Activated CD4-positive, alpha-beta T cell treated with anti-CD3 and anti-CD28 coated beads for 36 hours (primary cell): ENCODE measurements at regions not wholly inside any gene's neighbourhood (a gene's known extent, or its start where the extent isn't known, plus 50 kb on each side); places are given as distances from the start of the nearest gene placed in this dataset.

Source experiments
- ATAC-seq: fragments of 200-7000 bp; cut with Tn5 transposase; one replicate; pipeline ENCODE4 v1.10.0; 2021; ENCODE audit warnings: mild to moderate bottlenecking, moderate library complexity
- CTCF ChIA-PET: fragments of 350-600 bp; sonication (Branson Sonifier 250); formaldehyde crosslinking; loops from one replicate; lab custom pipeline; 2021; ENCODE audit warnings: antibody characterized with exemption; lab: Charles Lee
- POLR2A ChIA-PET: fragments of 350-600 bp; sonication (Branson Sonifier 250); formaldehyde crosslinking; loops from one replicate; lab custom pipeline; 2021; ENCODE audit warnings: antibody characterized with exemption, inconsistent platforms; lab: Charles Lee
- DNase-seq: peaks from one replicate; pipeline ENCODE4 v3.0.0-alpha.2; 2020
- H3K27ac Mint-ChIP-seq: one replicate; pipeline ENCODE4 v1.8.0; 2021; ENCODE audit warnings: mixed read lengths
- H3K27me3 Mint-ChIP-seq: one replicate; pipeline ENCODE4 v1.8.0; 2021; ENCODE audit warnings: mixed read lengths
- H3K36me3 Mint-ChIP-seq: one replicate; pipeline ENCODE4 v1.8.0; 2021; ENCODE audit warnings: low read depth, mixed read lengths
- H3K4me1 Mint-ChIP-seq: one replicate; pipeline ENCODE4 v1.8.0; 2021; ENCODE audit warnings: mixed read lengths
- H3K4me3 Mint-ChIP-seq: one replicate; pipeline ENCODE4 v1.8.0; 2021; ENCODE audit warnings: mild to moderate bottlenecking, moderate library complexity, mixed read lengths
- H3K9me3 Mint-ChIP-seq: one replicate; pipeline ENCODE4 v1.8.0; 2021; ENCODE audit warnings: low read depth, mixed read lengths
- intact Hi-C, 2 experiments: fragments of 100-400 bp; cut with DNase I in 1 of 2; cut with micrococcal nuclease in 1 of 2; formaldehyde crosslinking; loops; one replicate each; pipeline versions ENCODE4 v1.14.2 to v1.15.1; 2022 to 2024; cut with DNase I, micrococcal nuclease

- intact Hi-C loops = loop anchor here (2.0 to 5.0 kb wide), 2 partner anchors 54 to 56 kb away; partner anchors contain the start of gene AOAH (in 1 of the 2)
- Mint-ChIP-seq H3K4me3 (no peak overlapping the region), H3K27ac (peak overlapping the region; percentile 58), H3K9me3 (no peaks in the 10 kb centered on the region), H3K27me3 (no peaks in the 10 kb centered on the region), H3K36me3 (peaks cover 4% of the 10 kb centered on the region), H3K4me1 (peaks cover 78% of the 10 kb centered on the region)
- DNase-seq (peak; percentile 40), ATAC-seq (peak; percentile 75)
- CTCF ChIA-PET = no interaction called here
- POLR2A ChIA-PET = interaction anchor here (0.6 kb wide), 1 partner anchor 15 kb away, joined by 3 read pairs; no protein-coding TSS in a partner anchor
These were observed 56.9 kb upstream of the AOAH start for GRCh38 chr7:36781011-36781738.

DNA sequence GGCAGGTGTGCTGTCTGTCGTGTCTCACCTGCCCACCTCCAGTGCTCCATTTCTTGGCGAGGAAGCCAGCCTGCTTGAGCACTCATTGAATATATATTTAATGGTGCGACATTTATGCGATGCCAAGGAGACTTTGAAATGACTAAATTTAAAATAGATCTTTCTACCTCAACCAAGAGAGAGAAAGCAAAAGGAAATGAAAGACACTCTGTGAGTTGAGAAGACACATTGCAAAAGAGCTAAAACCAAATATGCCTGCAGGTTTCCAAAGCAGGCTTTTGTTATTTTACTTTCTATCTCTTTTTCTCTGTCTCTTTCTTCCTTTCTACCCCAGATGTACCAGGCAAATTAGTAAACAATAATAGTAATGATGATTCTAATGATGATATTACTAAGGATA lies 53.6 kb upstream of the AOAH start:
- CTCF ChIA-PET = interaction anchor here (0.8 to 1.7 kb wide), 2 partner anchors 16 to 17 kb away, joined by 3 to 4 read pairs; no protein-coding TSS in a partner anchor

DNA sequence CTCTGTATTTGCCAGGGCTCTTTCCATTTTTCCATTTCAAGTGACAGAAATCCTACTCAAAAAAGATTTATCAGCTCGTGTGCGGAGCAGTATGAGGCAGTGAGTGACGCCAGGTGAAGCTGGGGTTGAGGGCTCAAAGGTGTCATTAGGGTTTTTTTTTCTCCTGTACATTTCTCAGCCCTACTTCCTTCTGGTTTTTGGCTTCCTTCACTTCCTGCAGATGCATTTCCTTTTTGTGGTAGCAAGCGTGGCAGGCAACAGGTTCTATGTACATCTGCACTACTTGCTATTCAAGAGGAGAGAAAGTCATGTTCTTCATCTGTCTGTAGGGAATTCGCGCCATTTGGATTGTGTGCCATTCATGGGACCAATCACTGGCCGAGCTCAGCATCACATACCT lies 52.8 kb upstream of the AOAH start:
- no peaks in the 10 kb centered on the region for H3K9me3 Mint-ChIP-seq
- peaks cover 74% of the 10 kb centered on the region for H3K4me1 Mint-ChIP-seq
- peak overlapping the region; percentile 64 for H3K27ac Mint-ChIP-seq
- H3K27me3 Mint-ChIP-seq = no peaks in the 10 kb centered on the region
- CTCF ChIA-PET = interaction anchor here (0.8 kb wide), 1 partner anchor 16 kb away, joined by 3 read pairs; no protein-coding TSS in a partner anchor
- intact Hi-C loops = no loop called here
- peak; percentile 32 for DNase-seq
- peak overlapping the region; percentile 30 for H3K4me3 Mint-ChIP-seq
- peaks cover 2% of the 10 kb centered on the region for H3K36me3 Mint-ChIP-seq
- peak; percentile 47 for ATAC-seq
- POLR2A ChIA-PET = no interaction called here

More for the DNA sequence above, 53.6 kb upstream of the AOAH start:
- no peak for DNase-seq
- H3K9me3 Mint-ChIP-seq = no peaks in the 10 kb centered on the region
- H3K4me1 Mint-ChIP-seq = peaks cover 77% of the 10 kb centered on the region
- no peak overlapping the region for H3K4me3 Mint-ChIP-seq
- H3K27ac Mint-ChIP-seq = no peak overlapping the region
- no peaks in the 10 kb centered on the region for H3K27me3 Mint-ChIP-seq
- POLR2A ChIA-PET = no interaction called here
- peaks cover 4% of the 10 kb centered on the region for H3K36me3 Mint-ChIP-seq
- no peak for ATAC-seq
- intact Hi-C loops = no loop called here

- no peaks in the 10 kb centered on the region for H3K27me3 Mint-ChIP-seq
- ChIA-PET CTCF (interaction anchor here (0.6 to 1.2 kb wide), 4 partner anchors 10 to 105 kb away, joined by 3 read pairs; no protein-coding TSS in a partner anchor), POLR2A (no interaction called here)
- H3K27ac Mint-ChIP-seq = no peak overlapping the region
- H3K4me1 Mint-ChIP-seq = peaks cover 60% of the 10 kb centered on the region
- H3K36me3 Mint-ChIP-seq = no peaks in the 10 kb centered on the region
- H3K4me3 Mint-ChIP-seq = no peak overlapping the region
- DNase-seq (no peak), ATAC-seq (no peak)
- intact Hi-C loops = no loop called here
- H3K9me3 Mint-ChIP-seq = no peaks in the 10 kb centered on the region
These were observed 51.4 kb upstream of the AOAH start for GRCh38 chr7:36775676-36776075.

GRCh38 chr7:36775061-36775620 lies 50.8 kb upstream of the AOAH start:
- ATAC-seq = no peak
- Mint-ChIP-seq H3K27ac (no peak overlapping the region), H3K4me3 (no peak overlapping the region), H3K4me1 (peaks cover 54% of the 10 kb centered on the region), H3K27me3 (no peaks in the 10 kb centered on the region), H3K36me3 (no peaks in the 10 kb centered on the region), H3K9me3 (no peaks in the 10 kb centered on the region)
- DNase-seq = no peak
- CTCF ChIA-PET = interaction anchor here (0.6 to 1.1 kb wide), 3 partner anchors 10 to 104 kb away, joined by 3 read pairs; no protein-coding TSS in a partner anchor
- POLR2A ChIA-PET = no interaction called here
- intact Hi-C loops = no loop called here
